ENCODE measurements at regions not wholly inside any gene's neighbourhood (a gene's known extent, or its start where the extent isn't known, plus 50 kb on each side); places are given as distances from the start of the nearest gene placed in this dataset.
"Not testable (repeated sequence)": the region's sequence is repeated elsewhere in the genome, so short reads cannot be mapped to it uniquely, and the experiment has no call there.

DNA sequence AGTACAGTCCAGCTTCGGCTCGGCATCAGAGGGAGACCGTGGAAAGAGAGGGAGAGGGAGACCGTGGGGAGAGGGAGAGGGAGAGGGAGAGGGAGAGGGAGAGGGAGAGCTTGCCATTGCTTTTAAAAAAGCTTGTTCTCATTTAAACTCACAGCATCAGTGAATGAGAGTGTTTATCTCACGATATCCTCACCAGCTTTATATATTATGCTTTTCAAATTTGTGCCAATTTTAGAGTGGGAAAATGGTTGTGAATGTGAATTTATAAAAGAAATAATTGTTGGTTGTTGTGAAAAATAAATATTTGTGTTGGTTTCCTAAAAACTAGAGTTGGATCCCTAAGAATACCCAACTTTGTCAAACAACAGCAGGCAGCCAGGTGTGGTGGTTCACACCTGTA is 170.1 kb downstream of the NRN1 start:
- DNase-seq, result not testable (repeated sequence)

DNA sequence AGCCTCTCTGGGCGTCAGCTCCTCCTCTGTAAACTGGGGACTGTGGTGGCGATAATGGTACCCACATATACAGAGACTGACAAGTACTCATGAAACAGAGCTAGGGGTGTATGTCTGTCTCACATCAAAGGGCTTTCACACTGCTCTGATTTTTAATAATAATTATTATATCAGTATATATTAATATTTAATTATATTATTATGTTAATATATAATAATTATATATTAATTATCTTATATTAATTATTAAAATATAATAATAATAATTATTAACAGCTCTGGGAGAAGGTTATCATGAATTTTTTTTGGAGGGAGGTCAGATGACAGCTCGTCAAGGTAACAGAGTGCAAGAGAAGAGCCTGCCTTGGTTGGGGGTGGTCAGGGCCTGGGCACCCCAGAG is 173.6 kb downstream of the NRN1 start:
- no peak for DNase-seq

DNA sequence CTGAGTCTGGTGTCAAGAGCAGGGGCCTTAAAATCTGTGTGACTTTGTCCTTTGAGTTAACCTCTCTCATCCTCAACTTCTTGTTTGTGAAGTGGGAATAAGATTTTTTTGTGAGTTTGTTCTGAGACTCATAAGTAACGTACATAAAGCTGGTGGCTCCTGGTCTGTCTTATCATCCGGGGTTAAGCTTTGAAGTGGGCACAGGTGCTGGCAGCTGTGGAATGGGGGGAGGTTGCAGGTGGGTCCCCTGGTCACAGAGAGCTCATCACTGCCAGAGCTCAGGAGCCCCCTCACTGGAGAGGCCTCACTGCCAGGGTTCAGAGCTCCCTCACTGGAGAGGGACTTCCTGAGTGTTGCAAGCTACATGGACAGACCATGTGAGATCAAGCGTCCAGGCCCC is 174.1 kb downstream of the NRN1 start:
- no peak for DNase-seq

DNA sequence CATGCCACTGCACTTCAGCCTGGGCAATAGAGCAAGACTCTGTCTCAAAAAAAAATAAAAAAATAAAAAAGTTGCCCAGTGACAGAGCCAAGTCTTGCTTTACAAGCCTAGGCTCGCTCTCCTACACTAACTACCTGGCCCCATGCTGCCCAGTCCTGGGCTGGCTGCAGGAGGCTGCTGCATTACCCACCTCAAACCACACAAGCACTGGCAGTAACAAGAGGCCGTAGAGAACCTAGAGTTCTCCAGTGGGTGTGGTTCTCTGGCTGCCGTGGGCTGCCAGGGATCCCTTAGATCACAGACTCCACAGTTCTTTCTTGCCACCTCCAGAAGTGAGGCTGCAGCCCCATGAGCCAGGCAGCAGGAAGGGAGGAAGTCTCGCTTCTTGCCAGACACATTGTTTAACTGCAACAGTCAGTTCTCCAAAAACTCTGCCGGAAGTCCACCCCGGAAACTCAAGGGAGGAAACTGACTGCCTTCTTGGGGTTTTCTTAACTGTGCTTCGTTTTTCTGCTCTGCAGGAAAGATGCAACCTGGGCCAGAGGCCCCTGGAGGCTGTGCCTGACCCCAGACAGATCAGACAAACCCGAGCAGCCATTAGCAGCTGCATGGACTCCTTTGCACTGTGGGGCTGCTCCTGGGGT is 175.4 kb downstream of the NRN1 start:
- peak; percentile 56 for DNase-seq

DNA sequence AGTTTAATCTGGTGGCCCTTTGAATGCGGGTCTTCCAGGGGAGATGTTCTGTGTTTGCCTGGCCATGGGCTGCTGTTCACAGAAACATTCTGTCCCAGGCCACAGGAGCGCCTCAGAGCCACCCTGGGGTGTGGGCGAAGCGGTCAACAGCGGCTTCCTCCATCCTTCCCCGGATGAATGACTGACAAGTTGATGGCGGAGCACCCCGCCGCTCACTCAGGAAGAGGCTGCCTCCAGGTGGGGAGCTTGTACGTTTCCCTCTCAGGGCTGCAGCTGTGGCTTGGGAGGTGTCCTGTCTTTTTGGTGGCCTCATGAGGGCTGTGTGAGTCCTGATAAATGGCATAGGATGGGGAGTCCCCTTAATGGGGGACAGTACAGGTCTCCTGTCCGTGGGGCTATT is 178.4 kb downstream of the NRN1 start:
- no peak for DNase-seq

DNA sequence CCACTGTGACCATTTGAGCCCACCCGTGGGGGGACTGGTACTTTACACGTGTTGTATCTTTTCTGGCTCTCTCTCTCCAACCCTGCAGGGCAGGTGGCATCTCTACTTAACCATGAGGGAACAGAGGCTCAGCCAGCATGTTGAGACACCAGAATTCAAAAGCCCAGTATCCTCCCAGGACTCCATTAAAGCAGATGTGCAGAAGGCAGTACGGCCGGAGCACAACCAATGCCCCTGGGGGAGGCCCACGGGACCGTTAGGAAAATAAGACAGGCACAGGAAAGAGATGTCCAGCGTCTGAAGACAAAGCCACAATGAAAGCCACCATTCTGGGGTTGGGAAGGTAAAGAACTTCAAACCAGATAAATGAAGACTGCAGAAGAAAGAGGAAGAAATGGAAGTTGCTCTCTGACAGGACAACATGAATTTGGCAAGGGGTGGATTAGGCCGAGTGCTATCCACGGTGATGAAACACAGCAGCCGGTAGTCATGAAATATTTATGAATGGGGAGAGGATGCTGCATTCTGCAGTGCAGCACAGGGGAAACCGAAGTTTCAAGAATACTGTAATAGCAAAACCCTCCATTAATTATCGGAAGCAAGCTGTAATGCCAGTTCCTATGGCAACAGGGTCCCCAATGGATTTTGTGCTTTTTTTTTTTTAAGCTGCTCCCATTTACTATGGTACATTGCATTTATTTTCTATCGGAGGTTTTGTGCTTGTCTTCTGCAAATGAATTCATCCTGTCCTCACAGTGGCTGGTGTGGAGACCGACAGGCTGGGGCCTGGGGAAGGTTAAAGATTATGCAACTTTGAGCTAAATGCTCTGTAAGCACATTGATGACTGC is 179.4 kb downstream of the NRN1 start:
- DNase-seq, result no peak

DNA sequence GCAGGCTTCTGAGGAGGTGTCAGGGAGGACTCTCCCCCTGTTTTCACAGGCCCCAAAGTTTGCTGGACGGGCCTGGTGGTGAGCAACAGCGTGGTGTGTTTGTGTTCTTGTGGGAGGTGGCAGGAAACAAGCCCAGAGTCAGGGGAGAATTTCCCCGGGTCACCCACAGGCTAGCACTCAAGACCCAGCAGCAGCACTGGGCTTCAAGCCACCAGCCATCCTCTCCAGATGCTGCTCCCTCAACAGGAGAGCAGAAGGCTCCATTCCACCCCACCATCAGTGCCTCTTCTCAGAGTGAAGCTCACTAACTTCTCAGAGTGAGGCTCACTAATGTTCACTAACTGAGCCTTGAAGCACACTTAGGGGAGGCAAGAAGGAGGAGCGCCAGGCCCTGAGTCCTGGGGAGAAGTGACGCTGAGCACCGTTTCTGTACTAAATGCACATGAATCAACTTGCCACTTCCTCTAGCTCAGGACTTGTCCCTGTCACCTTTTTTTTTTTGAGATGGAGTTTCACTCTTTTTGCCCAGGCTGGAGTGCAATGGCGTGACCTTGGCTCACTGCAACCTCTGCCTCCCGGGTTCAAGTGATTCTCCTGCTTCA is 182.2 kb downstream of the NRN1 start:
- DNase-seq, result not testable (repeated sequence)
